Activated B cell treated with CpG ODN at 0.5 μM for 24 hours (primary cell): ENCODE measurements at regions not wholly inside any gene's neighbourhood (a gene's known extent, or its start where the extent isn't known, plus 50 kb on each side); places are given as distances from the start of the nearest gene placed in this dataset.

Experiments used
- ATAC-seq: fragments of 200-7000 bp; cut with Tn5 transposase; one replicate; pipeline ENCODE4 v1.10.0; 2021; ENCODE audit warnings: low read depth, mild to moderate bottlenecking, moderate library complexity
- CTCF ChIA-PET: fragments of 350-600 bp; sonication (Branson Sonifier 250); formaldehyde crosslinking; loops from one replicate; lab custom pipeline; 2021; ENCODE audit warnings: antibody characterized with exemption; lab: Charles Lee
- POLR2A ChIA-PET: fragments of 350-600 bp; sonication (Branson Sonifier 250); formaldehyde crosslinking; loops from one replicate; lab custom pipeline; 2021; ENCODE audit warnings: antibody characterized with exemption; lab: Charles Lee
- DNase-seq: peaks from one replicate; pipeline ENCODE4 v3.0.0; 2022
- H3K27ac Mint-ChIP-seq: one replicate; pipeline ENCODE4 v1.8.0; 2020; ENCODE audit warnings: mixed read lengths
- H3K27me3 Mint-ChIP-seq: one replicate; pipeline ENCODE4 v1.8.0; 2021; ENCODE audit warnings: mixed read lengths
- H3K36me3 Mint-ChIP-seq: one replicate; pipeline ENCODE4 v1.8.0; 2021; ENCODE audit warnings: low read depth, mixed read lengths
- H3K4me1 Mint-ChIP-seq: one replicate; pipeline ENCODE4 v1.8.0; 2021; ENCODE audit warnings: mixed read lengths
- H3K4me3 Mint-ChIP-seq: one replicate; pipeline ENCODE4 v1.8.0; 2020; ENCODE audit warnings: mild to moderate bottlenecking, mixed read lengths
- H3K9me3 Mint-ChIP-seq: one replicate; pipeline ENCODE4 v1.8.0; 2020; ENCODE audit warnings: mixed read lengths
- intact Hi-C: fragments of 100-400 bp; cut with micrococcal nuclease; formaldehyde crosslinking; loops from one replicate; pipeline ENCODE4 v1.15.1; 2024
- TF ChIP-seq, protein P1 (sequence below): fragments of 200-600 bp; IDR thresholded peaks from one replicate; pipeline ENCODE4 v1.8.0; 2022; ENCODE audit warnings: antibody characterized with exemption, mild to moderate bottlenecking

DNA sequence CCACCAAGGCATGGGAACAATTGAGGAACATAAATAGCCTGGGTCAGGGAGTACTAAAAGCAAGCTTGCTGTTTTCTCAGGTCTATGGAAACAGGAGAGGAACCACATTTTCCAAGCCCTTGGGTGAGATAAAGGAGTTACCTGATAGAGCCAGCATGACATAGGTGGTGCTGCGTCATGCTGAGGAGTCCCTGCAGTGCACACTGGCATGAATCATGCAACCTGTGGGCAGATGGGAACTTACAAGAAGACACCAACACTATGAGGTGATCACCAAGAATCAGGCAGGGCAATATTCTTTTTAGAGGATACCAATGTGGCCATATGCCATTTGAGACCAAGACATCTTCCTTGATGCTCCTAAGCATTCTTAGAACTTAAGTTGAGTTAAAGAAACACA is 531.8 kb downstream of the ZEB2 start:
- ChIA-PET POLR2A (no interaction called here), CTCF (no interaction called here)
- no peak overlapping the region for H3K4me3 Mint-ChIP-seq
- ATAC-seq, result no peak
- H3K36me3 Mint-ChIP-seq, result peaks cover 3% of the 10 kb centered on the region
- no peaks in the 10 kb centered on the region for H3K9me3 Mint-ChIP-seq
- no peaks in the 10 kb centered on the region for H3K27me3 Mint-ChIP-seq
- TF ChIP-seq, protein P1, sequence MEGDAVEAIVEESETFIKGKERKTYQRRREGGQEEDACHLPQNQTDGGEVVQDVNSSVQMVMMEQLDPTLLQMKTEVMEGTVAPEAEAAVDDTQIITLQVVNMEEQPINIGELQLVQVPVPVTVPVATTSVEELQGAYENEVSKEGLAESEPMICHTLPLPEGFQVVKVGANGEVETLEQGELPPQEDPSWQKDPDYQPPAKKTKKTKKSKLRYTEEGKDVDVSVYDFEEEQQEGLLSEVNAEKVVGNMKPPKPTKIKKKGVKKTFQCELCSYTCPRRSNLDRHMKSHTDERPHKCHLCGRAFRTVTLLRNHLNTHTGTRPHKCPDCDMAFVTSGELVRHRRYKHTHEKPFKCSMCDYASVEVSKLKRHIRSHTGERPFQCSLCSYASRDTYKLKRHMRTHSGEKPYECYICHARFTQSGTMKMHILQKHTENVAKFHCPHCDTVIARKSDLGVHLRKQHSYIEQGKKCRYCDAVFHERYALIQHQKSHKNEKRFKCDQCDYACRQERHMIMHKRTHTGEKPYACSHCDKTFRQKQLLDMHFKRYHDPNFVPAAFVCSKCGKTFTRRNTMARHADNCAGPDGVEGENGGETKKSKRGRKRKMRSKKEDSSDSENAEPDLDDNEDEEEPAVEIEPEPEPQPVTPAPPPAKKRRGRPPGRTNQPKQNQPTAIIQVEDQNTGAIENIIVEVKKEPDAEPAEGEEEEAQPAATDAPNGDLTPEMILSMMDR, result no peak
- intact Hi-C loops, result no loop called here
- DNase-seq, result no peak
- no peak overlapping the region for H3K27ac Mint-ChIP-seq
- H3K4me1 Mint-ChIP-seq, result no peaks in the 10 kb centered on the region

DNA sequence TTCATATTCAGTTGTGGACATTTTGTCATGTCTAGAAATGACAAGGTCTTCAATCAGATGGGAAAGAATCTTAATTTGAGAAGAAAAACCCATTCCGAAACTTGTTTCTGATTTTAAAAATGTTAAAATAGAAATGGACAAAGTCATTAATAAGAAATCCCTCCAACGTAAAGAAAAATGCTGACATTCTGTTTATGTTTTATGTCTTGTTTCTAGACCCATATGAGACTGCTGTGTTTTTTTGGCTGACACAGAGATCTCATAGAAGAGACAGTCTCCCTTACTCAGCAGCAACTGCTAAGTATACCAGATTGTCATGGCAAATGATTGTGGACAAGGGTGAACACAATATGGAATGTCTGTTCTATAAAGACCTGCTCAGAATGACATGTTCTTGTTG is 538.5 kb downstream of the ZEB2 start:
- H3K27me3 Mint-ChIP-seq, result no peaks in the 10 kb centered on the region
- no peak overlapping the region for H3K4me3 Mint-ChIP-seq
- ATAC-seq (no peak), DNase-seq (no peak)
- no peaks in the 10 kb centered on the region for H3K4me1 Mint-ChIP-seq
- TF ChIP-seq, protein P1, result no peak
- intact Hi-C loops, result no loop called here
- H3K27ac Mint-ChIP-seq, result no peak overlapping the region
- ChIA-PET POLR2A (no interaction called here), CTCF (no interaction called here)
- H3K36me3 Mint-ChIP-seq, result peaks cover 2% of the 10 kb centered on the region
- H3K9me3 Mint-ChIP-seq, result no peaks in the 10 kb centered on the region

DNA sequence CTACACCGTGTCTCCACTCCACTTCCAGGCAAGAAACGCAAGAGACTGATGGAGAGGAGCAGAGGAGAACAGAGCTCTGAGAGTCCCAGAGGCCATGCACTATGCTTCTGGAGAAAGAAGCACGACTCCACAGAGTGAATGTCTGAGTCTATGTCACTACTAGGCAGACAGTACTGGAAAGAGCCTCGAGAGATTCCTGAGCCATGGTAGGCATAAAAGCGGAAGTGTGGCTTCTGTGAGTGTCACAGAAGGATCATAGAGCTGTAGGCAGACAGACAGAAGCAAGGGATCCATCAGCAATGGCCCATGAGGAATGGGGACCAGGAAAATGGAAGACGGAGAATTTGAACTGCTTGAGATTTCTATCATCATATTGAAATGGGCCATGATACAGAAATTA is 542.6 kb downstream of the ZEB2 start:
- H3K9me3 Mint-ChIP-seq, result no peaks in the 10 kb centered on the region
- no peak for DNase-seq
- H3K36me3 Mint-ChIP-seq, result no peaks in the 10 kb centered on the region
- H3K27me3 Mint-ChIP-seq, result no peaks in the 10 kb centered on the region
- H3K4me1 Mint-ChIP-seq, result no peaks in the 10 kb centered on the region
- TF ChIP-seq, protein P1, result no peak
- ChIA-PET POLR2A (no interaction called here), CTCF (no interaction called here)
- intact Hi-C loops, result no loop called here
- H3K4me3 Mint-ChIP-seq, result no peak overlapping the region
- no peak for ATAC-seq
- H3K27ac Mint-ChIP-seq, result no peak overlapping the region

DNA sequence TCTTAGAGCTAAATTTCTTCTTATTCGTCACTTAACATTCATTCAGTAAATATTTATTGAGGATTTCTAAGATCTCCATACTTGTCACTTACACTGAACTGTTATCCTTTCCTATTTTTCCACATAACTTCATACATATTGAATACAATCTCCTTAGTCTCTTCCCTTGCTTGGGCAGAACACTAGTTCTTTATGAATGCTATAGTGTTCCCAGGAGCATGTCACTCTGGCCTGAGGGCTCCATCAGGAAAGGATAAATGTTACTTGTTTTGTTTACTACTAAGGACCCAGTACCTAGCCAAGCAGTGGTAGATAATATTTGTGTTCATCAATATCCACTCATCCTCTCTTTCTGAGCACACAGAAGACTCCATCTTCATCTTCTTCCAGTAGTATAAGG is 544.7 kb downstream of the ZEB2 start:
- no peak overlapping the region for H3K4me3 Mint-ChIP-seq
- ChIA-PET POLR2A (no interaction called here), CTCF (interaction anchor here (0.7 kb wide), 1 partner anchor 55 kb away, joined by 3 read pairs; no protein-coding TSS in a partner anchor)
- no peaks in the 10 kb centered on the region for H3K36me3 Mint-ChIP-seq
- no peak overlapping the region for H3K27ac Mint-ChIP-seq
- DNase-seq (no peak), ATAC-seq (no peak)
- no peaks in the 10 kb centered on the region for H3K27me3 Mint-ChIP-seq
- intact Hi-C loops, result no loop called here
- H3K9me3 Mint-ChIP-seq, result no peaks in the 10 kb centered on the region
- TF ChIP-seq, protein P1, result no peak
- no peaks in the 10 kb centered on the region for H3K4me1 Mint-ChIP-seq

DNA sequence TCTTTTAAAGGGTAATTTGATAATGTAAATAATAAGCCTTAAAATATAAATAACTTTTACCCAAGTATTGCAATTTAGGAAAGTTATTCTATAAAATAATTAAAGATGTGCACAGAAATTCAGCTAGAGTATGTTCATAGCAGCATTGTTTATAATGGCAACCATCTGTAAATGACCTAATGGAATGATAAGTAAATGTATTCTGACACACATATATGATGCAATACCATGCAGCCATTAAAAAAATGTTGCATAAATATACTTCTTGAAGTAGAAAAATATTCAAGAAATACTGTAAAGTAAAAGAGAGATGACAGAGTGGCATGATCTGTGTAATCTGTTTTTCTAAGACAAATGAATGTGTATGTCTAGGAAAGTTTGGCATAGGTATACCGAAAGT is 545.7 kb downstream of the ZEB2 start:
- Mint-ChIP-seq H3K27ac (no peak overlapping the region), H3K36me3 (no peaks in the 10 kb centered on the region), H3K4me1 (no peaks in the 10 kb centered on the region), H3K4me3 (no peak overlapping the region), H3K27me3 (no peaks in the 10 kb centered on the region), H3K9me3 (no peaks in the 10 kb centered on the region)
- POLR2A ChIA-PET, result no interaction called here
- TF ChIP-seq, protein P1, result no peak
- intact Hi-C loops, result no loop called here
- CTCF ChIA-PET, result no interaction called here
- DNase-seq (no peak), ATAC-seq (no peak)
